HG03558 (cell line): ENCODE measurements at regions not wholly inside any gene's neighbourhood (a gene's known extent, or its start where the extent isn't known, plus 50 kb on each side); places are given as distances from the start of the nearest gene placed in this dataset.
"Not testable (repeated sequence)": the region's sequence is repeated elsewhere in the genome, so short reads cannot be mapped to it uniquely, and the experiment has no call there.

Experiments used
- ATAC-seq: cut with Tn5 transposase; IDR thresholded peaks from one replicate; pipeline ENCODE4 v1.9.1; 2021; ENCODE audit warnings: moderate number of reproducible peaks; ENCODE audit not compliant: unreplicated experiment; ENCODE audit errors: extremely low read depth

GRCh38 chr12:76186131-76186906 lies 101.8 kb upstream of the NAP1L1 start:
- no peak for ATAC-seq

- peak; percentile 84 for ATAC-seq
These were observed 99.1 kb upstream of the NAP1L1 start for GRCh38 chr12:76183459-76184186.

DNA sequence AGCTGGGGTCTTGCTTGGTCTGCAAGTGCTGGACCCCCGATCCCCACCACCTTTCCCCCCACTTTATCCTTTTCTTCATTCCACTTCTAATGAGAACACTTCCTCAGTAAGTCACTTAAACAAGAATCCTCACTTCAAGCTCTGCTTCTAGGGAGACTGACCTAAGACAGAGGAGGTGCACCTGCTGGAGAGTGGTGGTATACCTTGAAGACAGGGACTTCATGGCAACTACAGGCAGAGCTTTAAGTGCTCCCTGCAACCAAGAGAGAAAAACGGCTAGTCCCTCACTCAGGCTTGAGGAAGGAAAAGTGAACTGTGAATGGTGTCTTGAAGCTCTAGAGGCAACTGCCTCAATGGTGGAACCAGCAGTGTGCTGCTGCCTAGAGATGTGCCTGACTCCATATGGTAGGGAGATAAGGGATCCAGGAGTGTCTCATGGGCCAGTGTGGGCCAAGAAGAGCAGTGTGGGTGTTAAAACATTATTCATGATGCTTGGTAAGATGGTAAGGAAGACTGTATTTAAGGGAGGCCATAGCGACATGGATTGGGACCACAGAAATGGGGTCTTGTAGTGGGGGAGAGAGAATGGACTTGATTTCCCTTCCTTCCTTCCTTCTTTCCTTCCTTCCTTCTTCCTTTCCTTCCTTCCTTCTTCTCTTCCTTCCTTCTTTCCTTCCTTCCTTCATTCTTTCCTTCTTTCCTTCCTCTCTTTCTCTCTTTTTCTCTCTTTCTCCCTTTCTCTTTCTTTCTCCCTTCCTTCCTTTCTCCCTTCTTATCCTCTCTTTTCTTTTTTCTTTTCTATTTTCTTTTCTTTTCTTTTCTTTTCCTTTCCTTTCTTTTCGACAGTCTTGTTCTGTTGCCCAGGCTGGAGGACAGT lies 96.2 kb upstream of the NAP1L1 start:
- ATAC-seq = no peak

DNA sequence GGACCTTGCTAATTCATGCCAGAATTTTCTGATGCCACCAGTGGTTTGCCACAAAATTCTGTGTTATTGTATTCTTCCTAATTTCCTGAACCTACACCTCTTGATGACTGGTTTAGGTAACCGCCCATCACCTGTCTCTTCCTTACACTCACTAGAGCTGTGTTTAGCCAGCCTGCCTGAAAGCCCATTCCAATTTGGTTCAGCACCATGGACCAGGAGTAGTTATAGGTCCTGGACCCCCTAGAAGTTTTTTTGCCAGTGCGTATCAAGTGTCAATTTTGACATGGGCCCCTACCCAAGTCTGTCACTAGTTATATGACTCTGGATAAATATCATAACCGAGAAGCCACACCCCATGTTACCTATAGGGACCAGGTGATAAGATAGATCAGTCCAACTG lies 94.0 kb upstream of the NAP1L1 start:
- ATAC-seq = no peak

- ATAC-seq = no peak
These were observed 93.3 kb upstream of the NAP1L1 start for GRCh38 chr12:76177821-76178220.

GRCh38 chr12:76176940-76177339 lies 92.5 kb upstream of the NAP1L1 start:
- ATAC-seq = no peak

- ATAC-seq = not testable (repeated sequence)
These were observed 91.5 kb upstream of the NAP1L1 start for GRCh38 chr12:76175946-76176345.

DNA sequence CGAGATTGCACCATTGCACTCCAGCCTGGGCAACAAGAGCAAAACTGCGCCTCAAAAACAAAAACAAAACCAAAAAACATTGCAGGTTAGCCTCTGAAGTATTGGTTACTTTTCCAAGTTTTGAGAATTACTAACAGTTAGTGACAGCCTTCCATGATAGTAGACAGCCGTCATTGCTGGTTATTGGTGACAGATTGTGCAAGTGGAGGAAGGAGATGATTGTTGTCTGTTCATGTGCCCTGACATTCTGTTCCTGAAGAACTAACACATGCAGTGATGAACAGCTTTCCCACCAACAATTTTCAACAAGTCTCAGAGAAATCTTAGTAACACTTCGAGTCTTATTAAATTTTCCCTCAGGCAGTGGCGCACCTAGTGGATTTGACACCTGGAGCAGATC lies 89.3 kb upstream of the NAP1L1 start:
- no peak for ATAC-seq

DNA sequence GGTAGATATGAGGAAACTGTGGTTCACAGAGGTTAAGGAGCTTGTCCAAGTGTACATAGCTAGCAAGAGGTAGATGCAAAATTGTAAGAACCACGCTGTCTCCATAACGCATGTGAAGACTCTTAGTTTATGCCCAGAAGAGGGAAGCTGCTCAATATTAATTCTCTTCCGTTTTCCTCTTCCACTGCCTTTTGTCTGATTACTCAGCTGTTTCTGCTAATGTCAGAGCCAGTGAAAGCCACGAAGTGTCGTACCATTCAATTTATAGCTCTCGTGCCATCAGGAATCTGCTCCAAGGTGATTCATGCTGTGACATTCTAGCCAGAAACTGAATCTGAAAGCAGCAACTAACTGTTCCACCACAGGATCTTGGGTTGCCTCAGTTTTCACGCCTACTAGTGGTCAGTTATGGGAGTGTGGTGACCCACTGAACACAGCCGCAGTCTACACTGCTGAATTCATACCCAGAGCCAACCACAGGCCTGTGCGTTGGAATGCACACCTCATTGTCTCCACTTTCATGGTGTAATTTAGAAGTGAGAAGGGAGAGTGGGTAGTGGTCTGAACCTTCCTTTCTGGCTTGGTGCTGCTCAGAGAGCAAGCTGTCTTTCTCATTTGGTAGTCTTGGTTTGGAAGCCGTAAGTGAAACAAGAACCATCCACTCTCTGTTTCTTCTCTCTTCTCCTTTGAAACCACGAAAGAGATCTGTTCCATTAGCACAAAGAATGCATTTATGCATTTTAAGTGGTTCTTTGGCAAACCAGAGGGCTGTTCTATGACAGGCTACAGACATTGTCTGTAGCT lies 74.2 kb upstream of the NAP1L1 start:
- ATAC-seq = peak; percentile 88

DNA sequence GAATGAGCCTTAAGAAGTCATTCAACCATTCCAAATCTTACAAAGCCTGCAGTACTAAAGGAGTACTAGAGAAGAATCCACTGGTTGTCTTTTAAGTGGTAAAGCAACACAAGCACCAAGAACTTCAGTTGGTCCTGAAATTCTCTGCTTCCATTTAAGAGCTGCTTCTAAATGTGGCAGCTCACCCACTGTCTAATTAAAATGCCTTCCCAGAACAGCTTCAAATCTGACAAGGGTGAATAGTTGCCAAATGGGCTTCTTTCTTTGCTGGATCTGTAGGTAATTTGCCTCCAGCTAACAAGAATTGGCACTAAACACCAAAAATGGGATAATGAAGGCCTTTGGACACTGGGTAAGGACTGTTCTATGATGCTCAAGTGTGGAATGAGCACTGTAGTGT lies 72.2 kb upstream of the NAP1L1 start:
- ATAC-seq = no peak

DNA sequence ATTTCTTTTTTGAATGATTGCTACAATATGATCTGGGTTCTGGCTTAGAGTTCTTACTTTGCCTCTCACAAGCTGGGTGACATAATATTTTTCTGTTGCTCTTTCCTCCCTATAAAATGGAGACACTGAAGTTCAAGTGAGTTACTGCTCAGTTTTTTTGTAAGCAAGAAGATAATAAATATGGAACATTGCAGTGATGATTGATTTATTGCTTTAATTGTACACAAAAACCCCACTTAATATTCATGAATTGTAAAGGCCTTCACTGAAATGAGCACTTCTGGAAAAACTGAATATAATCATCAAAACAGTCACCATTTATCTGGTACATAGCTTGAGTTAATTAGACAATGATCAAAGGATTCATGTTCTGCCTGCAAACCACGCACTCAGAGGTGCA lies 71.8 kb upstream of the NAP1L1 start:
- ATAC-seq = no peak

DNA sequence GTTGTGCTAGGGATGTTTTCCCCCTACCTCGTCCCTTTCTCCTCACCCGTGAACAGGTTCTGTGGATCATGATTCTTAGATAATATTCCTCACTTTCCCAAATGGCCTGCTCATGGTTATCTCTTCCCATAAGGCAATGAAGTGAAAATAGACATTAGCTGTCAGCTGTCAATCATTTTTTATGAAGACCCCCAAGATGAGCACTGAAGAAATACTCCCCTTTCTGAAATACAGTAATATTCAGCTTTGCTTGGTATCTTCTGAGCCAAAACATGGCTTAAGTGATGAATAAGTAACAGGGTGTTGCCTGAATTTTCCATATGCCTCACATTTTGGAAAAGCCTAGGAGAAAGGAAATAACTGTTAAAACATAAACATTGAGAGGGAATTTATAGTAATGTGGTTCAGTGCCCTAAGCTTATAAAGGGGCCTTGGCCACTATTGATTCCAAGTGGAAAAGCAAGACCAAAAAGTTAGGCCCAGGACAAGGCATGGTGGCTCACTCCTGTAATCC lies 70.7 kb upstream of the NAP1L1 start:
- ATAC-seq = no peak

GRCh38 chr12:76153616-76154015 lies 69.1 kb upstream of the NAP1L1 start:
- ATAC-seq = no peak

GRCh38 chr12:76152181-76152807 lies 67.8 kb upstream of the NAP1L1 start:
- ATAC-seq = peak; percentile 88

DNA sequence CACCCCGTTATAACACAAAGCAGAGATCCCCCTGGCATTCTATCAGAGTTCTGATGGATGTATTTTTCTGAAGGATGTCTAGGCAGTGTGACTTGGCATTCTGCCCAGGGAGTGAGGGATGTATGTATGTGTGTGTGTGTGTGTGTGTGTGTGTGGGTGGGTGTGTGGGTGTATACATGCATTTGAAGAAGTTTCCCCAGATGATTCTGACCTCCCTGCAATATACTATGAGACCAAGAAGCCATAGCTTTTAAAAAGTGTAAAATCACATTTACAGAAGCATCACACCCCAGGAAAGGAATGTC lies 59.7 kb upstream of the NAP1L1 start:
- ATAC-seq = no peak

DNA sequence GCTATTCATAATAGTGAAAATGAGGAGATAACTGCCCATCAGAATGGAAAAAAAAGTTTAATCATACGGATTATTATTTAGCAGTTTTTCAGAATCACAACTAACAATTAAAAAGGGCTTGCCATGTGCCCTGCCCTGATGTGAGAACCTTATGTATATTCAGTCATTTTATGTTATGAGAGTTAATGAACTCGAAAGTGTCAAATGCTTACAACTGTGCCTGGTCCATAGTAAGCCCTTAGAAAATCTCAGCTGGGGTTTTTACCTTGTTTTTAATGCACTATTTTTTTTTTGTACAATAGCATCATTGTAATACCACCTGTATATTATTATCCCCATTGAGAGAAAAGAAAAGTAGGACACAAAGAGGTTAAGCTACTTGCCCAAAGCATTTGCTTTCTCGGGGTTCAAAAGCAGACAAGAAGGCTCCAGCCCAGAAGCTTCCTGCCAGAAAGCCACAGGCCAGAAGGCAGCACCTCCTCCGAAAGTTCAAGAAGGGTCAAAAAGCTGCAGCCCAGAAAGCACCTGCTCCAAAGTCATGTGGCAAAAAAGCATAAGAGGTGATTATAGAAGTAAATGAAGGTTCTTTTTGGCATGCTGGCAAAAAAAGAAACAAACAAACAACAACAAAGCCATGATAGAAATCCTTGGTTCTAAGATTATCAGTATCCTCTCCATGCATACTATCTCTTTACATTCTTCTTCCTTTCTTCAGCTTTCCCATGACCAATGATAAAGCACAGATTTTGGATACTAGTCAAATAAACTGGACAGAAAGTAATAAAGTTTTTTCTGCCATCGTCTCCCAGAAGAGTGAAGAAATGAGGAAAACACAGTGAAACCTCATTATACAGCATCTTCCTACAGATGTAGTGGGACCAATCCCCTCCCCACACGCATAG lies 59.1 kb upstream of the NAP1L1 start:
- ATAC-seq = peak; percentile 95

- ATAC-seq = no peak
These were observed 57.8 kb upstream of the NAP1L1 start for GRCh38 chr12:76142305-76142704.

DNA sequence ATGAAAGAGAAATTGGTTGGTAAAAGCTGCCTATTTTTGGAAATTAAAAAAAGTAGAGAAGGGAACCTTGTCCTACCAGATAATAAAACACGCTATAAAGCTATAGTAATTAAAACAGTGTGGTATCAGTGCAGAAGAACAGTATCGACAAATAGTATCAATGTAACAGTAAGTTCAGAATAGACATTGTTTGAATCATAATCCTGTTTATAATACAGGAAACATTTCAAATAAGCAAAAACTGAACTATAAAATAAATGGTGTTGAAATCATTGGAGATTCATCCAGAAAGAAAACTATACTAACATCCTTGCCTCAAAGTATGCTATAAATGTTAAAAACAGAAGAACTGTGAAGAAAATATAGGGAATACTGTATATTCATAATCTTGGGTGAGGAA lies 54.2 kb upstream of the NAP1L1 start:
- ATAC-seq = no peak

DNA sequence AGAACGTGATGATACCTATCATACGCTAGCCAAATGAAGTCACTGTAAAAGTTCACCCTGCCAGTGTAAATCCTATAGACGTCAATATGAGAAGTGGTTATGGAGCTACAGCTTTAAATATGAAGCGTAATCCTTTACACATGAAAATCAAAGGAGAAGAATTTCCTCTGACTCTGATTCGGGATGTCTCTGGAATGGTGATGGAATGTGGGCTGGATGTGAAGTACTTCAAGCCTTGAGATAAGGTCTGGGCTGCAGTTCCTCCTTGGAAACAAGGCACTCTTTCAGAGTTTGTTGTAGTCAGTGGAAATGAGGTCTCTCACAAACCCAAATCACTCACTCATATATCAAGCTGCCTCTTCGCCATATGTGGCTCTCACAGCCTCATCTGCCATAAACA lies 53.1 kb upstream of the NAP1L1 start:
- ATAC-seq = no peak
